Glutamatergic neuron (in vitro differentiated cells): ENCODE measurements at regions not wholly inside any gene's neighbourhood (a gene's known extent, or its start where the extent isn't known, plus 50 kb on each side); places are given as distances from the start of the nearest gene placed in this dataset.

Experiments
- DNase-seq: peaks from one replicate; pipeline ENCODE4 v3.0.0; 2022
- H3K27ac Mint-ChIP-seq: one replicate; pipeline ENCODE4 v1.8.0; 2020; ENCODE audit warnings: mild to moderate bottlenecking, mixed read lengths, inconsistent platforms; ENCODE audit not compliant: unreplicated experiment
- H3K27me3 Mint-ChIP-seq: one replicate; pipeline ENCODE4 v1.8.0; 2020; ENCODE audit warnings: mild to moderate bottlenecking, moderate library complexity, mixed read lengths, inconsistent platforms; ENCODE audit not compliant: unreplicated experiment
- H3K36me3 Mint-ChIP-seq: one replicate; pipeline ENCODE4 v1.8.0; 2020; ENCODE audit warnings: mild to moderate bottlenecking, mixed read lengths, inconsistent platforms; ENCODE audit not compliant: unreplicated experiment
- H3K4me1 Mint-ChIP-seq: one replicate; pipeline ENCODE4 v1.8.0; 2020; ENCODE audit warnings: mild to moderate bottlenecking, low read depth, mixed read lengths, inconsistent platforms; ENCODE audit not compliant: unreplicated experiment
- H3K4me3 Mint-ChIP-seq: one replicate; pipeline ENCODE4 v1.8.0; 2020; ENCODE audit warnings: mild to moderate bottlenecking, mixed read lengths, inconsistent platforms; ENCODE audit not compliant: unreplicated experiment
- H3K9me3 Mint-ChIP-seq: one replicate; pipeline ENCODE4 v1.8.0; 2020; ENCODE audit warnings: mild to moderate bottlenecking, moderate library complexity, mixed read lengths, inconsistent platforms; ENCODE audit not compliant: unreplicated experiment
- TF ChIP-seq, protein P1 (sequence below): fragments of 200-600 bp; sonication (generic); IDR thresholded peaks from one replicate; pipeline ENCODE4 v1.5.0; 2021; ENCODE audit not compliant: partially characterized antibody, unreplicated experiment

DNA sequence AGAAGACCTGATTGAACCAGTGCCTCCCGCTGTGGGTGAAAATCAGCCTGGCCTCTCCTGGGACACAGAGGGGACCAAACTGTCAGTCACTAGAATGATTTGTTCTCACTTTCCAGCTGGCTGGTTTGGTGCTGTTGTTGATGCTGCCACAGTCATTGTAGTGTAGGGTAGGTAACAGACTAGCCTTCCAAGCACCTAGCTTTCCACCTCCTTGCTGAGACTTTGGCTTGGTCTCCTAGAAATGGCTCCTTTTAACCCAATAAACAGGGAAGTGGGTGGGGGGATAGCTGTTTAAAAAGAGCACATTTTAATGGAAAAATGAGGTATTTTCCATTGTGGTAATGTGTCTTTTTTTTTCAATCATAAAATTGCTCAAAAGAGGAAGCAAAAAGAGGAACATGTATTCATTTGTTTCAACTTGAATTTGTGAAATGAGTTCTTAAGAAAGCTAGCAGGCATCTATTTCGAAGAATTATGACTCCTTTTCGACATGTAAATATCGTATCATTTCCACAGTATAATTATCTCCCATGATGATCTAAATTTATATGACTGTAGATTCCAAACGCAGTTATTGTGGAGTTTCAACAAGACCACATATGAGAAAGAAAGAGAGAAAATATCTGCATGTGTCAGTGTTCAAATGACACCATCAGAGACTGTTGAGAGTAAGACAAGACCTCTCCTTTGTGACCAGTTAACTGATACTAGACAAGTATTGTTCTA lies 190.1 kb downstream of the HLX start:
- no peak for DNase-seq
- Mint-ChIP-seq H3K9me3 (no peaks in the 10 kb centered on the region), H3K27ac (no peak overlapping the region), H3K36me3 (no peaks in the 10 kb centered on the region), H3K4me1 (peaks cover 2% of the 10 kb centered on the region), H3K4me3 (no peak overlapping the region), H3K27me3 (no peaks in the 10 kb centered on the region)
- TF ChIP-seq, protein P1, sequence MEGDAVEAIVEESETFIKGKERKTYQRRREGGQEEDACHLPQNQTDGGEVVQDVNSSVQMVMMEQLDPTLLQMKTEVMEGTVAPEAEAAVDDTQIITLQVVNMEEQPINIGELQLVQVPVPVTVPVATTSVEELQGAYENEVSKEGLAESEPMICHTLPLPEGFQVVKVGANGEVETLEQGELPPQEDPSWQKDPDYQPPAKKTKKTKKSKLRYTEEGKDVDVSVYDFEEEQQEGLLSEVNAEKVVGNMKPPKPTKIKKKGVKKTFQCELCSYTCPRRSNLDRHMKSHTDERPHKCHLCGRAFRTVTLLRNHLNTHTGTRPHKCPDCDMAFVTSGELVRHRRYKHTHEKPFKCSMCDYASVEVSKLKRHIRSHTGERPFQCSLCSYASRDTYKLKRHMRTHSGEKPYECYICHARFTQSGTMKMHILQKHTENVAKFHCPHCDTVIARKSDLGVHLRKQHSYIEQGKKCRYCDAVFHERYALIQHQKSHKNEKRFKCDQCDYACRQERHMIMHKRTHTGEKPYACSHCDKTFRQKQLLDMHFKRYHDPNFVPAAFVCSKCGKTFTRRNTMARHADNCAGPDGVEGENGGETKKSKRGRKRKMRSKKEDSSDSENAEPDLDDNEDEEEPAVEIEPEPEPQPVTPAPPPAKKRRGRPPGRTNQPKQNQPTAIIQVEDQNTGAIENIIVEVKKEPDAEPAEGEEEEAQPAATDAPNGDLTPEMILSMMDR: no peak

- TF ChIP-seq, protein P1: no peak
- Mint-ChIP-seq H3K9me3 (no peaks in the 10 kb centered on the region), H3K27me3 (no peaks in the 10 kb centered on the region), H3K4me1 (peaks cover 2% of the 10 kb centered on the region), H3K4me3 (no peak overlapping the region), H3K36me3 (no peaks in the 10 kb centered on the region), H3K27ac (no peak overlapping the region)
- DNase-seq: no peak
These were observed 190.7 kb downstream of the HLX start for GRCh38 chr1:221069986-221070385.

- TF ChIP-seq, protein P1: no peak
- Mint-ChIP-seq H3K4me1 (peaks cover 2% of the 10 kb centered on the region), H3K36me3 (no peaks in the 10 kb centered on the region), H3K27me3 (no peaks in the 10 kb centered on the region), H3K4me3 (no peak overlapping the region), H3K9me3 (no peaks in the 10 kb centered on the region), H3K27ac (no peak overlapping the region)
- no peak for DNase-seq
These were observed 192.5 kb downstream of the HLX start for GRCh38 chr1:221071777-221072176.

DNA sequence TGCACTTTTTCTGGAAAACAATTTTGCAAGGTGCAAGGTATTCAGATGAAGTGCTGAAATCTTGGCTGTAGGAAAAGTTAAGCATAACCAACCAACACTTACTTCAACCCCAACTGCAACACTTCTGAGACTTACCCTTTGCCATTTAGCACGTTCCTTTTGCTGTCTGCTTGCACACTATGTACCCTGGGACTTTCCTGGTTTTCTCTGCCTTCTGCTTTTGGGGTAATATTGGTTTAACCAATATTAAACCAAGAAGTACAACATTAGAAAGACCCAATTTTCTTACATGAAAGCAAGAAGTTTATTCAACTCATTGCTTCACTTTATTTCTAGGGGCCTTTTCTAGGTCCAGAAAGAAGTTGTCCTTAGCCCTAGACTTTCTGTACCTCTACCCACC lies 193.0 kb downstream of the HLX start:
- no peak overlapping the region for H3K4me3 Mint-ChIP-seq
- no peaks in the 10 kb centered on the region for H3K9me3 Mint-ChIP-seq
- H3K27ac Mint-ChIP-seq: no peak overlapping the region
- H3K36me3 Mint-ChIP-seq: no peaks in the 10 kb centered on the region
- peaks cover 2% of the 10 kb centered on the region for H3K4me1 Mint-ChIP-seq
- DNase-seq: no peak
- TF ChIP-seq, protein P1: no peak
- H3K27me3 Mint-ChIP-seq: no peaks in the 10 kb centered on the region

DNA sequence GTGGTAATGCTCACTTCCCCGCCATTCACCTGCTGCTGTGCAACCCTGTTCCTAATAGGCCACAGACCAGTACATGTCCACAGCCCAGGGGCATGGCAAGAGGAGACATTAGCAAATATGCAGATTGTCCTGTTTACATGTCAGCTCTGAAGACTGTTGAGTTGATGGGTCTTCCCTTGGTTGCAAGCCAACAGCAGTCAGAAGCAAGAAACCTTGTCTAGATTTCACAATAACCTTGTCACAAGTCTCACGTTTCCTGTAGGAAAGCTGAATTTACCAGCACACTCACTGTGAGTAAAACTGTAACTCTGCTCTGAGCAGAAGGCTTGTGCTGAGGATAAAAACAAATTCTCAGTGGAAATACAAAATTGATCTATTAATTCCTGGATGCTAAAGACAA lies 195.1 kb downstream of the HLX start:
- no peak overlapping the region for H3K4me3 Mint-ChIP-seq
- no peak for DNase-seq
- no peaks in the 10 kb centered on the region for H3K36me3 Mint-ChIP-seq
- TF ChIP-seq, protein P1: no peak
- no peaks in the 10 kb centered on the region for H3K9me3 Mint-ChIP-seq
- no peak overlapping the region for H3K27ac Mint-ChIP-seq
- no peaks in the 10 kb centered on the region for H3K27me3 Mint-ChIP-seq
- H3K4me1 Mint-ChIP-seq: peaks cover 2% of the 10 kb centered on the region
